BLaER1 treated with 17β-estradiol and CSF1 and Interleukin-3, amounts not matched to agents 10 nM and 100 nM (cell line): ENCODE measurements at regions not wholly inside any gene's neighbourhood (a gene's known extent, or its start where the extent isn't known, plus 50 kb on each side); places are given as distances from the start of the nearest gene placed in this dataset.
"Not testable (repeated sequence)": the region's sequence is repeated elsewhere in the genome, so short reads cannot be mapped to it uniquely, and the experiment has no call there.

Source experiments
- H3K27ac ChIP-seq, 11 experiments: shearing (Covaris generic); formaldehyde crosslinking; 2 replicates each; pipeline ENCODE4 v1.8.1; 2022
- H3K27me3 ChIP-seq, 11 experiments: shearing (Covaris generic); formaldehyde crosslinking; 2 replicates each; pipeline ENCODE4 v1.8.1; 2022
- H3K36me3 ChIP-seq, 11 experiments: shearing (Covaris generic); formaldehyde crosslinking; 2 replicates each; pipeline ENCODE4 v1.8.1; 2022
- H3K4me1 ChIP-seq, 10 experiments: shearing (Covaris generic); formaldehyde crosslinking; 2 replicates each; pipeline ENCODE4 v1.8.1; 2022
- H3K4me2 ChIP-seq, 11 experiments: shearing (Covaris generic); formaldehyde crosslinking; 2 replicates each; pipeline ENCODE4 v1.8.1; 2022
- H3K4me3 ChIP-seq, 10 experiments: shearing (Covaris generic); formaldehyde crosslinking; 2 replicates each; pipeline ENCODE4 v1.8.1; 2022
- H3K9ac ChIP-seq, 11 experiments: shearing (Covaris generic); formaldehyde crosslinking; 2 replicates each; pipeline ENCODE4 v1.8.1; 2022
- H3K9me3 ChIP-seq, 11 experiments: shearing (Covaris generic); formaldehyde crosslinking; replicated peaks in 1 of 11; 2 replicates each; pipeline ENCODE4 v1.8.1; 2022
- H4K20me1 ChIP-seq, 11 experiments: shearing (Covaris generic); formaldehyde crosslinking; 2 replicates each; pipeline ENCODE4 v1.8.1; 2022
- Cebpa-rat ChIP-seq, 11 experiments: shearing (Covaris generic); IDR thresholded peaks; 2 replicates each; pipeline ENCODE4 v1.8.1; 2022

DNA sequence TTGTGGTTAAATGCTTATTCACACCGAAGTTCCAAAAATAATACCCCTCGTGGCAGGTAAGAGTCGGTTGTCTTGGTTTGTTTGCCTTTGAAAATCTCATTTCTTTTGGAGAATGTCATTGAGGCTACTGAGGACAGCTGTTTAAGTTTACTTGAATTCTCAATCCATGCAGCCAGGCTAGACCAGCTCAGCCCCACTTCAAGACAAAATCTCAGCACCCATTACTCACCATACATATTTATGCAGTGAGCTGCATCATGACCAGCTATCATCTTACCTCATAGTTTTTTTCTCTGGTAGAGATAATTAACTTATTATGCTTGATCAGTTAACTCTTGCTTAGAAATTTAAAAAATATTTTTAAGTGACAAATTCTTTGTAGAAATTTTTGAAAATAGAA, 115.9 kb downstream of the HAUS1 start:
- Histone ChIP-seq H3K36me3 (peaks cover 31 to 61% (median 56%) of the 10 kb centered on the region in 11 experiments), H3K4me3 (no peak overlapping the region), H3K9ac (no peak overlapping the region), H3K27ac (no peak overlapping the region), H3K4me1 (peaks cover 6 to 26% (median 19%) of the 10 kb centered on the region in 10 experiments; a peak in 18 of 20 replicates), H3K4me2 (no peak overlapping the region), H3K9me3 (no peaks in the 10 kb centered on the region), H3K27me3 (no peaks in the 10 kb centered on the region), H4K20me1 (peaks cover under 1 to 97% (median 44%) of the 10 kb centered on the region in 11 experiments; a peak in 17 of 22 replicates)
- no peak for TF ChIP-seq Cebpa-rat (IDR thresholded peaks at IDR 0.05)

DNA sequence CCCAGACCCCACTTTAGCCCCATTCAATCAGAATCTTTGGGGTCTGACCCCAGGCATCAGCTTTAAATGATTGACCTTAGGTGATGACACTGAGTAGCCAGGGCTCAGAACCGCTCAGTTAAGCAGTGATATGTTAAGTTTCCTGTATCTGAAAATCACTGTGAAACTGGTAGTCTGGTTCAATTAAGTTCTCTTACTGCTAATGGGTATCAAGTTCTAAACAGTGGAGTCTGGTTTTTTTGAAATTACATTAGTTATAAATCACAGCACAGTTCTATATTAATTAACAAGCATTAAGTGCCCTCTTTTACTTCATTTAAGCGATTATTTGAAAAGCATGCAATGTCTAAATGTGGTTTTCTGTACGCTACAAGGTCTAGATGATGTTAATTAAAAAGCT, 117.9 kb downstream of the HAUS1 start:
- Histone ChIP-seq H3K9ac (no peak overlapping the region), H4K20me1 (peaks cover 0 to 93% (median 32%) of the 10 kb centered on the region in 11 experiments; a peak in 15 of 22 replicates), H3K27me3 (no peaks in the 10 kb centered on the region), H3K9me3 (no peaks in the 10 kb centered on the region), H3K4me2 (no peak overlapping the region; a peak in 1 of 22 replicates), H3K4me1 (peaks cover 6 to 26% (median 19%) of the 10 kb centered on the region in 10 experiments; a peak in 18 of 20 replicates), H3K4me3 (no peak overlapping the region), H3K27ac (no peak overlapping the region), H3K36me3 (peaks cover 19 to 54% (median 44%) of the 10 kb centered on the region in 11 experiments; a peak in 21 of 22 replicates)
- no peak for TF ChIP-seq Cebpa-rat (IDR thresholded peaks at IDR 0.05)

DNA sequence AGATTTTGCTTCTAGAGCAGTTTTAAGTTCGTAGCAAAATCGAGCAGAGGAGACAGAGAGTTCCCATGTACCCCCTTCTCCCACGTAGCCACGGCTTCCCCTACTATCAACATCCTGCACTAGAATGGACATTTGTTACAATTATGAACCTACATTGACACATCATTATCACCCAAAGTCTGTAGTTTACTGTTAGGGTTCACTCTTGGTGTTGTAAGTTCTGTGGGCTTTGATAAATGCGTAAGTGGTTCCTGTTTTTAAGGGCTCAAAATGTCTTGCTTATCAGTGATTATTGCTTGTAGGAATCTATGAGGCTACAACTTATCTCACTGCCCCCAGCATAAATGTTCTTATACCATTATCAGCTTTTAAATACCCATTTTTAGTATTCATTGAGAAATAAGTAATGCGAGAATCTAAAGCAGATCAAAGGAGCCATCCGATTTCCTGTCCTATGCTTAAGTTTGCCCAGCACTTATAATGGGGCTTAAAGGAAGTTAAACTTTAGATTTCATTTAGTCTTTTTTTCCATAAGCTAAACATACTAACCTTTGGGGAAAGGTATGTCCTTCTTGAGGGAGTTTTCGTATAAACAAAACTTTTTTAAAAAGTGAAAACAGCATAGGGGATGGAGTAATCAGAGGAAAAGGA, 118.7 kb downstream of the HAUS1 start:
- H3K4me1 ChIP-seq: peaks cover 6 to 30% (median 23%) of the 10 kb centered on the region in 10 experiments; a peak in 18 of 20 replicates
- peaks cover 15 to 46% (median 36%) of the 10 kb centered on the region in 11 experiments; a peak in 21 of 22 replicates for H3K36me3 ChIP-seq
- TF ChIP-seq Cebpa-rat (IDR thresholded peaks at IDR 0.05): no peak
- no peaks in the 10 kb centered on the region for H3K27me3 ChIP-seq
- H3K27ac ChIP-seq: no peak overlapping the region
- H3K4me2 ChIP-seq: peak overlapping the region in 5 of 11 experiments; percentile 3 to 44 (median 15); a peak in 6 of 22 replicates
- H3K9me3 ChIP-seq: no peaks in the 10 kb centered on the region
- peaks cover 0 to 87% (median 32%) of the 10 kb centered on the region in 11 experiments; a peak in 15 of 22 replicates for H4K20me1 ChIP-seq
- H3K4me3 ChIP-seq: no peak overlapping the region
- H3K9ac ChIP-seq: no peak overlapping the region

DNA sequence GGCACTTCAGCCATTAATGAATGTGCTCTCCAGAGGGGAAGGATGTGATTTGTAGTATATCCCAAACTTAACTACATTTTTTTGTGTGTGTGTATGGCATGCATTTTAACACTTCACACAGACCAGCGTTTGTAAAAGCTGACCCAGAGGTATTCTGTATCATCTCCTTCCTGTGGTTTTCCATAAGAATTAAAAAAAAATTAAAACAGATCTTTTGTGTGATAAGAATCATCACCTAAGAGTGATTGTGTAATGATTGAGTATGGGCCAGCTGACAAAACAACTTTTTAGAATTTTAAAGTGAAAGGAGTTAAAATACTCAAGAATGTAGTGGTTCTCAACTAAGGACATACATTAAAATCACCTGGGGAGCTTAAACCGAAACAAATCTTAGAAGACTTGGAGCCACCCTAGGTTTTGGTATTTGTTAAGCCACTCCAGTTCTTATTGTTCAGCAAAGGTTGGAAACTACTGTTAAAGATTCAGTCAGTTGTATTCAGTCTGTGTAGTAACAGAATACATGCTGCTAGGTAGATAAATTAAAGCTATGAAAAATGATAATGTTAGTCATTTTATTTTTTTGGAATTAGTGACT, 120.1 kb downstream of the HAUS1 start:
- H3K9ac ChIP-seq: no peak overlapping the region
- no peak overlapping the region for H3K27ac ChIP-seq
- no peaks in the 10 kb centered on the region for H3K9me3 ChIP-seq
- H3K4me3 ChIP-seq: no peak overlapping the region
- H3K27me3 ChIP-seq: no peaks in the 10 kb centered on the region
- H4K20me1 ChIP-seq: peaks cover 0 to 75% (median 26%) of the 10 kb centered on the region in 11 experiments; a peak in 14 of 22 replicates
- peaks cover 6 to 34% (median 25%) of the 10 kb centered on the region in 10 experiments; a peak in 18 of 20 replicates for H3K4me1 ChIP-seq
- peaks cover 8 to 32% (median 24%) of the 10 kb centered on the region in 11 experiments; a peak in 17 of 22 replicates for H3K36me3 ChIP-seq
- TF ChIP-seq Cebpa-rat (IDR thresholded peaks at IDR 0.05): no peak
- H3K4me2 ChIP-seq: peak overlapping the region in 1 of 11 experiments; percentile 12; a peak in 1 of 22 replicates

DNA sequence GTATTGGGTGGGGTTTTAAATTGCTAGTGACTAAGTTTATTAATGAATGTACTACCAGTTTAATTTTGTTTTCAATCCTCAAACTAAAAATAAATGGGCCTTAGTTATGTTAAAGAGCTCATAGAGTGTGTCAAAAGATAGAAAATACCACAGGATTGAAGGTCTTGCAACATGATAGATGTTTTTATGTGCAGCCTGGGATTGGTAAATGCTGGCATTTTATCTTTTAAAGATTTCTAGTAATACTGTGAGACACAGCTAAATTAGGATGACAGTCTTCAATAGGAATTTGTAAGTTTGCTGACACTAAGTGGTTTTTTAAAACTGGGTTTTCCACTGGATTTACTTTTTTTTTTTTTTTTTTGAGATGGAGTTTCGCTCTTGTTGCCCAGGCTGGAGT, 122.3 kb downstream of the HAUS1 start:
- peaks cover 6 to 34% (median 24%) of the 10 kb centered on the region in 10 experiments; a peak in 18 of 20 replicates for H3K4me1 ChIP-seq
- peaks cover 0 to 67% (median 24%) of the 10 kb centered on the region in 11 experiments; a peak in 15 of 22 replicates for H4K20me1 ChIP-seq
- H3K9ac ChIP-seq: no peak overlapping the region
- H3K9me3 ChIP-seq: no peaks in the 10 kb centered on the region
- H3K27me3 ChIP-seq: no peaks in the 10 kb centered on the region
- H3K36me3 ChIP-seq: peaks cover 7 to 26% (median 14%) of the 10 kb centered on the region in 11 experiments; a peak in 17 of 22 replicates
- H3K27ac ChIP-seq: no peak overlapping the region
- no peak overlapping the region for H3K4me3 ChIP-seq
- TF ChIP-seq Cebpa-rat (IDR thresholded peaks at IDR 0.05): no peak
- no peak overlapping the region for H3K4me2 ChIP-seq

DNA sequence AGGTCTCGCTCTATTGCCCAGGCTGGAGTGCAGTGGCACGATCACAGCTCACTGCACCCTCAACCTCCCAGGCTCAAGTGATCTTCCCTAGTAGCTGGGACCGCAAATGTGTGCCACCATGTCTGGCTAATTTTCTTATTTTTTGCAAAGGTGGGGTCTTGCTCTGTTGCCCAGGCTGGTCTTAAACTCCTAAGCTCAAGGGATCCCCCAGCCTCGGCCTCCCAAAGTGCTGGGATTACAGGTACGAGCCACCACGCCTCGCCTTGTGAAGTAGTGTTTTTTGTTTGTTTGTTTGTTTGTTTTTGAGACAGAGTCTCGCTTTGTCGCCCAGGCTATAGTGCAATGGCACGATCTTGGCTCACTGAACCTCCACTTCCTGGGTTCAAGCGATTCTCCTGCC, 125.5 kb downstream of the HAUS1 start:
- not testable (repeated sequence) for H3K4me3 ChIP-seq, H3K4me1 ChIP-seq, H3K4me2 ChIP-seq, H3K27me3 ChIP-seq, H3K9me3 ChIP-seq, H3K9ac ChIP-seq, H3K27ac ChIP-seq
- Histone ChIP-seq H3K36me3 (peaks cover 7 to 24% (median 14%) of the 10 kb centered on the region in 11 experiments; a peak in 17 of 22 replicates), H4K20me1 (peaks cover 0 to 46% (median 9%) of the 10 kb centered on the region in 11 experiments; a peak in 10 of 22 replicates)

DNA sequence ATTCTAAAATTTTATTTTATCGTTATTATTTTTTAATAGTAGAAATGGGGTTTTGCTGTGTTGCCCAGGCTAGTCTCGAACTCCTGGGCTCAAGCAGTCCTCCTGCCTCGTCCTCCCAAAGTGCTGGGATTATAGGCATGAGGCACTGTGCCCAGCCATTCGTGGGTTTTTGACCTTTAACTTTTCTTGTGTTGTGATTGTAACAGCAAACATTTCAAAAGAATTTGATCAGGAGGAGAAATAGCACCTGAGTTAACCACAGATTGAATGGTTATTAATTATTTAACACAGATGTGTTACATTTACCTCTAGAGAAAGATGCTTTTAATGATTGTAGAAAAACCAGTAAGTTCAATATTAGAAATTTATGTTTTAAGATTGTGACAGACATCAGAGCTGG, 132.0 kb downstream of the HAUS1 start:
- Histone ChIP-seq H3K27me3 (no peaks in the 10 kb centered on the region), H3K36me3 (peaks cover 0 to 38% (median 14%) of the 10 kb centered on the region in 11 experiments; a peak in 13 of 22 replicates), H3K27ac (no peak overlapping the region), H3K9ac (no peak overlapping the region), H3K9me3 (no peaks in the 10 kb centered on the region), H3K4me2 (no peak overlapping the region), H3K4me1 (no peaks in the 10 kb centered on the region), H4K20me1 (peaks cover 0 to 52% (median 7%) of the 10 kb centered on the region in 11 experiments; a peak in 9 of 22 replicates), H3K4me3 (no peak overlapping the region)
- no peak for TF ChIP-seq Cebpa-rat (IDR thresholded peaks at IDR 0.05)

DNA sequence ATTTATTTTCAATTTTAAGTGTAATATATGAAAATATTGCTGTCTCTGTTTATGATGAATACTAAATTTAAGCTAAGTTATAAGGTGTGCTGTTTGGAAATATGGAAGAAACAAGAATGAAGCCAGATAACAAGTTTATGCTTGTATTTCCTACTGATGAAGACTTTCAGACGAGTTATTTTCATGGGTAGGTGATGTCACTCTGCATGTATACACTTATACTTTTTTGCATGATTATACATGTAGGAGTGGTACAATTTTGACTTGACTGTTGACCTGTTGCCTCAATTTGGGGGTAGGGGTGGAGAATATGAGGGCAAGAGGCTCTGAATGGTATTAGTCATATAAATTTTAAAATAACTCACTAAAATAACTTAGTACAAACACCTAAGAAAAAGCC, 133.7 kb downstream of the HAUS1 start:
- H4K20me1 ChIP-seq: peaks cover 0 to 47% (median 7%) of the 10 kb centered on the region in 11 experiments; a peak in 9 of 22 replicates
- H3K27ac ChIP-seq: no peak overlapping the region
- TF ChIP-seq Cebpa-rat (IDR thresholded peaks at IDR 0.05): no peak
- no peak overlapping the region for H3K9ac ChIP-seq
- H3K9me3 ChIP-seq: no peaks in the 10 kb centered on the region
- H3K4me2 ChIP-seq: no peak overlapping the region
- no peaks in the 10 kb centered on the region for H3K4me1 ChIP-seq
- no peaks in the 10 kb centered on the region for H3K27me3 ChIP-seq
- peaks cover 0 to 38% (median 16%) of the 10 kb centered on the region in 11 experiments; a peak in 14 of 22 replicates for H3K36me3 ChIP-seq
- H3K4me3 ChIP-seq: no peak overlapping the region

DNA sequence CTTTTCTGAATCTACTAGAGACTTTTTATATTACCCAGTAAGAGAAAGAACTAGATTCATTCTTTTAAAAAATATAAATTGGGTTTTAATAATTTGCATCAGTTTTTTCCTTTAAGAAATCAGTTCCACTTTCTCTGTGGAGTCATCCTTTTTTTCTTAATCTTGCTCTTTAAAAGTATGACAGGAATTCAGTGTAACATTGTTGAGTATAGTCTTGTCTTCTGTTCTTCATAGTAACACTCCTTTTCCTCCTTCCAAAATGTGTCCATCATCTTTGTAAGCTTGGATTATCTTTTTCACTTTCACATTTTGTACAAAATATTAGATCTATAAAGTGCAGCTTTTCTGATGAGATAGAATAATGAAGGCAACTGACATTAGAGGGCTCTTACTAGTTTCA, 135.4 kb downstream of the HAUS1 start:
- Histone ChIP-seq H3K27me3 (no peaks in the 10 kb centered on the region), H3K4me1 (no peaks in the 10 kb centered on the region), H3K4me3 (no peak overlapping the region), H3K27ac (no peak overlapping the region), H4K20me1 (peaks cover 0 to 48% (median 7%) of the 10 kb centered on the region in 11 experiments; a peak in 11 of 22 replicates), H3K4me2 (no peak overlapping the region), H3K9me3 (no peaks in the 10 kb centered on the region), H3K9ac (no peak overlapping the region), H3K36me3 (peaks cover 0 to 38% (median 16%) of the 10 kb centered on the region in 11 experiments; a peak in 14 of 22 replicates)
- no peak for TF ChIP-seq Cebpa-rat (IDR thresholded peaks at IDR 0.05)
